Nephron (organoid): ENCODE measurements at regions not wholly inside any gene's neighbourhood (a gene's known extent, or its start where the extent isn't known, plus 50 kb on each side); places are given as distances from the start of the nearest gene placed in this dataset.

Experiments used
- H3K27ac Mint-ChIP-seq, 3 experiments: 2 replicates each; pipeline ENCODE4 v1.8.0; 2020; ENCODE audit warnings: mixed read lengths in 3 of 3, mild to moderate bottlenecking in 2 of 3, moderate library complexity in 1 of 3
- H3K27me3 Mint-ChIP-seq: 2 replicates; pipeline ENCODE4 v1.8.0; 2021; ENCODE audit warnings: low read depth, mild to moderate bottlenecking, moderate library complexity, mixed read lengths
- H3K36me3 Mint-ChIP-seq: 2 replicates; pipeline ENCODE4 v1.8.0; 2020; ENCODE audit warnings: low read depth, mixed read lengths
- H3K4me1 Mint-ChIP-seq: 2 replicates; pipeline ENCODE4 v1.8.0; 2020; ENCODE audit warnings: mixed read lengths
- H3K4me3 Mint-ChIP-seq, 3 experiments: 2 replicates each; pipeline ENCODE4 v1.8.0; 2020; ENCODE audit warnings: mild to moderate bottlenecking in 3 of 3, mixed read lengths in 3 of 3, moderate library complexity in 2 of 3
- H3K9me3 Mint-ChIP-seq: 2 replicates; pipeline ENCODE4 v1.8.0; 2020; ENCODE audit warnings: mixed read lengths
- TF ChIP-seq, protein P1 (sequence below), 3 experiments: fragments of 200-600 bp; sonication (generic); IDR thresholded peaks; one replicate each; pipeline ENCODE4 v1.5.0; 2021; ENCODE audit warnings: antibody characterized with exemption in 3 of 3; ENCODE audit not compliant: unreplicated experiment in 3 of 3

- Mint-ChIP-seq H3K9me3 (no peaks in the 10 kb centered on the region), H3K27ac (peak overlapping the region in 1 of 3 experiments; percentile 20), H3K27me3 (peaks cover 3% of the 10 kb centered on the region), H3K4me1 (peaks cover 10% of the 10 kb centered on the region), H3K36me3 (no peaks in the 10 kb centered on the region), H3K4me3 (no peak overlapping the region)
- TF ChIP-seq, protein P1, sequence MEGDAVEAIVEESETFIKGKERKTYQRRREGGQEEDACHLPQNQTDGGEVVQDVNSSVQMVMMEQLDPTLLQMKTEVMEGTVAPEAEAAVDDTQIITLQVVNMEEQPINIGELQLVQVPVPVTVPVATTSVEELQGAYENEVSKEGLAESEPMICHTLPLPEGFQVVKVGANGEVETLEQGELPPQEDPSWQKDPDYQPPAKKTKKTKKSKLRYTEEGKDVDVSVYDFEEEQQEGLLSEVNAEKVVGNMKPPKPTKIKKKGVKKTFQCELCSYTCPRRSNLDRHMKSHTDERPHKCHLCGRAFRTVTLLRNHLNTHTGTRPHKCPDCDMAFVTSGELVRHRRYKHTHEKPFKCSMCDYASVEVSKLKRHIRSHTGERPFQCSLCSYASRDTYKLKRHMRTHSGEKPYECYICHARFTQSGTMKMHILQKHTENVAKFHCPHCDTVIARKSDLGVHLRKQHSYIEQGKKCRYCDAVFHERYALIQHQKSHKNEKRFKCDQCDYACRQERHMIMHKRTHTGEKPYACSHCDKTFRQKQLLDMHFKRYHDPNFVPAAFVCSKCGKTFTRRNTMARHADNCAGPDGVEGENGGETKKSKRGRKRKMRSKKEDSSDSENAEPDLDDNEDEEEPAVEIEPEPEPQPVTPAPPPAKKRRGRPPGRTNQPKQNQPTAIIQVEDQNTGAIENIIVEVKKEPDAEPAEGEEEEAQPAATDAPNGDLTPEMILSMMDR (IDR thresholded peaks at IDR 0.05; ENCODE audit: unreplicated experiment in 3 of 3): no peak
Measured at GRCh38 chr5:56763711-56764466, 51.5 kb upstream of the MAP3K1 start.

DNA sequence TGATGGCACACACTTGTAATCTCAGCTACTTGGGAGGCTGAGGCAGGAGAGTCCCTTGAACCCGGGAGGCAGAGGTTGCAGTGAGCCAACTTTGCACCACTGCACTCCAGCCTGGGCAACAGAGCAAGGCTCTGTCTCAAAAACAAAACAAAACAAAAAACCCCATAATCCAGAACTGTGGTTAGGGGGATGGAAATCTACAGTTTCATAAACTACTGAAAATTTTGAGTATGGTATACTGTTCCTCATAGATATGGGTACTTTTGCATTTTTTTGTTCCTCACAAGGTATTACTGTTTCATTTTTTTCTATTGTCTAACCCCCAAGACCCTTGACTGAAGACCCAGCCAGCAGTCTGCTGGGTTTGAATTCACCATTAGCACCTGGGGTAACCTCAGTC lies 52.2 kb upstream of the MAP3K1 start:
- H3K9me3 Mint-ChIP-seq: no peaks in the 10 kb centered on the region
- no peaks in the 10 kb centered on the region for H3K36me3 Mint-ChIP-seq
- H3K4me1 Mint-ChIP-seq: peaks cover 10% of the 10 kb centered on the region
- H3K27me3 Mint-ChIP-seq: peaks cover 3% of the 10 kb centered on the region
- TF ChIP-seq, protein P1 (IDR thresholded peaks at IDR 0.05; ENCODE audit: unreplicated experiment in 3 of 3): no peak
- H3K4me3 Mint-ChIP-seq: no peak overlapping the region
- H3K27ac Mint-ChIP-seq: peak overlapping the region in 1 of 3 experiments; percentile 20

- Mint-ChIP-seq H3K27ac (no peak overlapping the region), H3K27me3 (peaks cover 3% of the 10 kb centered on the region), H3K36me3 (no peaks in the 10 kb centered on the region), H3K4me1 (peaks cover 10% of the 10 kb centered on the region), H3K9me3 (no peaks in the 10 kb centered on the region), H3K4me3 (no peak overlapping the region)
- TF ChIP-seq, protein P1 (IDR thresholded peaks at IDR 0.05; ENCODE audit: unreplicated experiment in 3 of 3): no peak
Measured at GRCh38 chr5:56761151-56761885, 54.0 kb upstream of the MAP3K1 start.

- peaks cover 3% of the 10 kb centered on the region for H3K27me3 Mint-ChIP-seq
- TF ChIP-seq, protein P1 (IDR thresholded peaks at IDR 0.05; ENCODE audit: unreplicated experiment in 3 of 3): no peak
- no peak overlapping the region for H3K4me3 Mint-ChIP-seq
- H3K4me1 Mint-ChIP-seq: peaks cover 10% of the 10 kb centered on the region
- no peak overlapping the region for H3K27ac Mint-ChIP-seq
- no peaks in the 10 kb centered on the region for H3K9me3 Mint-ChIP-seq
- H3K36me3 Mint-ChIP-seq: no peaks in the 10 kb centered on the region
Measured at GRCh38 chr5:56760723-56761122, 54.6 kb upstream of the MAP3K1 start.

DNA sequence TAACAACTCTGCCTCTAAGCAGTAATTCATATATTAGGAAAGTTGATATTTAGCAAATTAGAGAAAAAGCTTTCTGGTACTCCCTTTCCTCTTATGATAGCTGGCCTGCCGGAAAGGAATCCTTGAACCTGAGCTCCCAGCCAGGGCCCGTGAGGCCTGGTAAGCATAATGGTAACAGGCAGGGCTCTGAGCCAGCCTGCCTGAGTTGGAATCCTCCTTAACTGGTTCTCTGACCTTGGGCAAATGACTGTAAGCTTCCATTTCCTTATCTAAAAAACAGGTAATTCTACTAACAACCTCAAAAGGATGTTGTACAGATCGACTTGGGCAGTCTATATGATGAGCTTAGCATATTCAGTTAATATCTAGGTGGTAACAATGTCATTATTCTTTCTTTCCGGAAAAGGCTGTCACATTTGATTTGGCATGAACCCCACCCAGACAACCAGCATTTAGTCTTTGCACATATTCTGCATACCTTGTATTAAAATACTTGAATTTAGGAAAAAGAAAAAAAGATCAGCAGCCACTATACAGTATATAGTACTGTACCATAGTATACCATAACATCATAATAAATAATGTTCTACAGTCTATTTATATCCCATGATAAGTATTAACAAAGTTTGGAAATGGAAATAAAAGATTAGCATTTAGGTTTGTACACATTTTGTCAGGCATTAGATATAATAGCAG lies 55.7 kb upstream of the MAP3K1 start:
- Mint-ChIP-seq H3K4me3 (no peak overlapping the region), H3K27me3 (peaks cover 3% of the 10 kb centered on the region), H3K27ac (no peak overlapping the region), H3K4me1 (peaks cover 10% of the 10 kb centered on the region), H3K9me3 (no peaks in the 10 kb centered on the region), H3K36me3 (no peaks in the 10 kb centered on the region)
- TF ChIP-seq, protein P1 (IDR thresholded peaks at IDR 0.05; ENCODE audit: unreplicated experiment in 3 of 3): no peak
